ENCODE measurements at regions not wholly inside any gene's neighbourhood (a gene's known extent, or its start where the extent isn't known, plus 50 kb on each side); places are given as distances from the start of the nearest gene placed in this dataset.

- 76 to 81% methylated on average over 5 of the region's 5 CpGs for WGBS, 2 donors
- no peak overlapping the region for H3K27ac ChIP-seq
- no peak for DNase-seq
- no peak overlapping the region for H3K4me3 ChIP-seq (replicated peaks in 1 of 3)
- no peaks in the 10 kb centered on the region for H3K36me3 ChIP-seq
- H3K4me1 ChIP-seq: no peaks in the 10 kb centered on the region
- TF ChIP-seq, protein P1, sequence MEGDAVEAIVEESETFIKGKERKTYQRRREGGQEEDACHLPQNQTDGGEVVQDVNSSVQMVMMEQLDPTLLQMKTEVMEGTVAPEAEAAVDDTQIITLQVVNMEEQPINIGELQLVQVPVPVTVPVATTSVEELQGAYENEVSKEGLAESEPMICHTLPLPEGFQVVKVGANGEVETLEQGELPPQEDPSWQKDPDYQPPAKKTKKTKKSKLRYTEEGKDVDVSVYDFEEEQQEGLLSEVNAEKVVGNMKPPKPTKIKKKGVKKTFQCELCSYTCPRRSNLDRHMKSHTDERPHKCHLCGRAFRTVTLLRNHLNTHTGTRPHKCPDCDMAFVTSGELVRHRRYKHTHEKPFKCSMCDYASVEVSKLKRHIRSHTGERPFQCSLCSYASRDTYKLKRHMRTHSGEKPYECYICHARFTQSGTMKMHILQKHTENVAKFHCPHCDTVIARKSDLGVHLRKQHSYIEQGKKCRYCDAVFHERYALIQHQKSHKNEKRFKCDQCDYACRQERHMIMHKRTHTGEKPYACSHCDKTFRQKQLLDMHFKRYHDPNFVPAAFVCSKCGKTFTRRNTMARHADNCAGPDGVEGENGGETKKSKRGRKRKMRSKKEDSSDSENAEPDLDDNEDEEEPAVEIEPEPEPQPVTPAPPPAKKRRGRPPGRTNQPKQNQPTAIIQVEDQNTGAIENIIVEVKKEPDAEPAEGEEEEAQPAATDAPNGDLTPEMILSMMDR (IDR thresholded peaks at IDR 0.05): no peak
- TF ChIP-seq POLR2A (IDR thresholded peaks at IDR 0.05): no peak
- H3K9me3 ChIP-seq: no peaks in the 10 kb centered on the region
- intact Hi-C loops (cut with DNase I): no loop called here
- no peaks in the 10 kb centered on the region for H3K27me3 ChIP-seq
Measured at GRCh38 chr11:56932572-56933220, 56.0 kb upstream of the OR5AK2 start.

GRCh38 chr11:56923116-56923515 lies 65.6 kb upstream of the OR5AK2 start:
- WGBS, 2 donors: 33 to 40% methylated on average over 1 of the region's 1 CpG
- H3K27ac ChIP-seq: no peak overlapping the region
- no peaks in the 10 kb centered on the region for H3K27me3 ChIP-seq
- no peak overlapping the region for H3K4me3 ChIP-seq (replicated peaks in 1 of 3)
- no peaks in the 10 kb centered on the region for H3K4me1 ChIP-seq
- H3K9me3 ChIP-seq: no peaks in the 10 kb centered on the region
- no peak for DNase-seq
- intact Hi-C loops (cut with DNase I): no loop called here
- no peaks in the 10 kb centered on the region for H3K36me3 ChIP-seq
- TF ChIP-seq, protein P1 (IDR thresholded peaks at IDR 0.05): no peak
- no peak for TF ChIP-seq POLR2A (IDR thresholded peaks at IDR 0.05)

DNA sequence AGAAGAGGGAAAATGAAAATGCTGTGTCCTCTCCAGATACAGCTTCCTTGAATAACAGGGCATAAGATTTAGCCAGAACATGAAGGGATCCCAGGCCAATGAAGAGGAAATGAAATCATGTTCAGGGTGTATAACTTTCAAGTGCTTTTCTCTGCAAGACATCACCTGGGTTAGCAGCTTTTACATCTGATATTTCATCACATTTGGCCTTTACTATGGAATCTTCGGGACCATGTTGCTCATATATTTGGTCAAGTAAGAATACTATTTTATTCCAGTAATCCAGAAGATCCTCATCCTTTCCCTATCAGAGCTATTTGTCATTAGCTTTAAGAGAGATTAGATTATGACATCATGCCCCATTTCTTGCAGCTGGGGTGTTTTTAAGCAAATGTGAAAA lies 66.3 kb upstream of the OR5AK2 start:
- DNase-seq: no peak
- Histone ChIP-seq H3K9me3 (no peaks in the 10 kb centered on the region), H3K36me3 (no peaks in the 10 kb centered on the region), H3K4me3 (replicated peaks in 1 of 3) (no peak overlapping the region), H3K27ac (no peak overlapping the region), H3K4me1 (no peaks in the 10 kb centered on the region), H3K27me3 (no peaks in the 10 kb centered on the region)
- intact Hi-C loops (cut with DNase I): no loop called here
- WGBS, 2 donors: 93% methylated on average over 1 of the region's 1 CpG
- TF ChIP-seq, protein P1 (IDR thresholded peaks at IDR 0.05): no peak
- TF ChIP-seq POLR2A (IDR thresholded peaks at IDR 0.05): no peak

- H3K27me3 ChIP-seq: no peaks in the 10 kb centered on the region
- H3K27ac ChIP-seq: no peak overlapping the region
- H3K4me3 ChIP-seq (replicated peaks in 1 of 3): no peak overlapping the region
- no peaks in the 10 kb centered on the region for H3K4me1 ChIP-seq
- intact Hi-C loops (cut with DNase I): no loop called here
- no peaks in the 10 kb centered on the region for H3K9me3 ChIP-seq
- WGBS, 2 donors: 67 to 84% methylated on average over 3 of the region's 3 CpGs
- DNase-seq: no peak
- no peaks in the 10 kb centered on the region for H3K36me3 ChIP-seq
- no peak for TF ChIP-seq POLR2A (IDR thresholded peaks at IDR 0.05)
- TF ChIP-seq, protein P1 (IDR thresholded peaks at IDR 0.05): no peak
Measured at GRCh38 chr11:56917708-56918400, 70.9 kb upstream of the OR5AK2 start.

GRCh38 chr11:56916587-56916986 lies 72.1 kb upstream of the OR5AK2 start:
- intact Hi-C loops (cut with DNase I): no loop called here
- 65 to 68% methylated on average over 2 of the region's 2 CpGs for WGBS, 2 donors
- no peak for DNase-seq
- no peaks in the 10 kb centered on the region for H3K4me1 ChIP-seq
- no peak overlapping the region for H3K27ac ChIP-seq
- no peaks in the 10 kb centered on the region for H3K27me3 ChIP-seq
- H3K36me3 ChIP-seq: no peaks in the 10 kb centered on the region
- H3K4me3 ChIP-seq (replicated peaks in 1 of 3): no peak overlapping the region
- TF ChIP-seq POLR2A (IDR thresholded peaks at IDR 0.05): no peak
- TF ChIP-seq, protein P1 (IDR thresholded peaks at IDR 0.05): no peak
- H3K9me3 ChIP-seq: no peaks in the 10 kb centered on the region

Measured in thyroid gland (tissue), 4 donors.